GM12864 (cell line): ENCODE measurements at regions not wholly inside any gene's neighbourhood (a gene's known extent, or its start where the extent isn't known, plus 50 kb on each side); places are given as distances from the start of the nearest gene placed in this dataset.

ENCODE experiments used
- DNase-seq: peaks from one replicate; pipeline ENCODE4 v3.0.0-alpha.2; 2011; ENCODE audit warnings: low read depth
- H3K4me3 ChIP-seq: 2 replicates; pipeline ENCODE4 v1.5.1; 2011; ENCODE audit warnings: mild to moderate bottlenecking, low read depth, low read length, control low read depth
- CTCF ChIP-seq: IDR thresholded peaks from 2 replicates; pipeline ENCODE4 v1.5.1; 2011; ENCODE audit warnings: low read depth, mild to moderate bottlenecking, moderate library complexity, low read length, control low read depth, inconsistent platforms; ENCODE audit errors: missing control alignments

- no peak for TF ChIP-seq CTCF
- DNase-seq, result no peak
- no peak overlapping the region for H3K4me3 ChIP-seq
These were observed 50.8 kb upstream of the HTR2A start for GRCh38 chr13:46947425-46948191.
